GM23248 (cell line): ENCODE measurements at regions not wholly inside any gene's neighbourhood (a gene's known extent, or its start where the extent isn't known, plus 50 kb on each side); places are given as distances from the start of the nearest gene placed in this dataset.

Source experiments
- DNase-seq: peaks from one replicate; pipeline ENCODE4 v3.0.0-alpha.2; 2015
- H2AFZ ChIP-seq: fragments of 200-600 bp; sonication (generic); 2 replicates; pipeline ENCODE4 v1.6.1; 2016; ENCODE audit warnings: antibody characterized with exemption
- H3F3A ChIP-seq: fragments of 200-600 bp; sonication (generic); 2 replicates; pipeline ENCODE4 v1.6.1; 2016; ENCODE audit warnings: mild to moderate bottlenecking, antibody characterized with exemption, mixed run types; ENCODE audit not compliant: insufficient read depth
- H3K27ac ChIP-seq: fragments of 200-600 bp; sonication (generic); 2 replicates; pipeline ENCODE4 v1.5.1; 2016; ENCODE audit warnings: mild to moderate bottlenecking
- H3K27me3 ChIP-seq: fragments of 200-600 bp; sonication (generic); replicated peaks from 2 replicates; pipeline ENCODE4 v1.6.1; 2016; ENCODE audit warnings: mild to moderate bottlenecking; ENCODE audit not compliant: insufficient read depth
- H3K36me3 ChIP-seq: fragments of 200-600 bp; sonication (generic); 2 replicates; pipeline ENCODE4 v1.6.1; 2016; ENCODE audit warnings: low read depth, mild to moderate bottlenecking
- H3K4me1 ChIP-seq: fragments of 200-600 bp; sonication (generic); 2 replicates; pipeline ENCODE4 v1.6.1; 2016; ENCODE audit warnings: mild to moderate bottlenecking; ENCODE audit not compliant: insufficient read depth
- H3K4me2 ChIP-seq: fragments of 200-600 bp; sonication (generic); one replicate; pipeline ENCODE4 v1.6.1; 2016; ENCODE audit warnings: mild to moderate bottlenecking; ENCODE audit not compliant: unreplicated experiment
- H3K4me3 ChIP-seq: fragments of 200-600 bp; sonication (generic); 2 replicates; pipeline ENCODE4 v1.5.1; 2016; ENCODE audit warnings: mild to moderate bottlenecking
- H3K79me2 ChIP-seq: fragments of 200-600 bp; sonication (generic); 2 replicates; pipeline ENCODE4 v1.6.1; 2016; ENCODE audit warnings: mild to moderate bottlenecking; ENCODE audit not compliant: insufficient read depth
- H3K9ac ChIP-seq: fragments of 200-600 bp; sonication (generic); 2 replicates; pipeline ENCODE4 v1.6.1; 2016; ENCODE audit warnings: mild to moderate bottlenecking
- H3K9me2 ChIP-seq: fragments of 200-600 bp; sonication (generic); 2 replicates; pipeline ENCODE4 v1.6.1; 2016; ENCODE audit warnings: mixed run types, mild to moderate bottlenecking, moderate library complexity; ENCODE audit not compliant: insufficient read depth
- H3K9me3 ChIP-seq: fragments of 200-600 bp; sonication (generic); one replicate; pipeline ENCODE4 v1.6.1; 2017; ENCODE audit warnings: low read depth
- H4K20me1 ChIP-seq: fragments of 200-600 bp; sonication (generic); 2 replicates; pipeline ENCODE4 v1.6.0; 2016; ENCODE audit not compliant: insufficient read depth
- EZH2 ChIP-seq: fragments of 200-600 bp; sonication (generic); IDR thresholded peaks from 2 replicates; pipeline ENCODE4 v1.6.1; 2018; ENCODE audit warnings: antibody characterized with exemption, mild to moderate bottlenecking; ENCODE audit not compliant: insufficient read depth, poor library complexity, severe bottlenecking
- EZH2phosphoT487 ChIP-seq: fragments of 200-600 bp; sonication (generic); IDR thresholded peaks from 2 replicates; pipeline ENCODE4 v1.6.1; 2018; ENCODE audit warnings: antibody characterized with exemption, moderate library complexity, mild to moderate bottlenecking, low read depth; ENCODE audit not compliant: insufficient read depth
- WGBS, 2 experiments: methylation state at CpG; one replicate each; pipeline ENCODE4 v1.1.6; 2015 to 2017; ENCODE audit warnings: low lambda C conversion rate in 2 of 2, low coverage in 1 of 2; ENCODE audit errors: missing lambda C conversion rate in 2 of 2; 5-methylcytosine and 5-hydroxymethylcytosine counted together
- in situ Hi-C: fragments of 300-500 bp; cut with MboI; formaldehyde crosslinking; loops from 2 replicates; pipeline ENCODE4 v1.15.0; 2020

DNA sequence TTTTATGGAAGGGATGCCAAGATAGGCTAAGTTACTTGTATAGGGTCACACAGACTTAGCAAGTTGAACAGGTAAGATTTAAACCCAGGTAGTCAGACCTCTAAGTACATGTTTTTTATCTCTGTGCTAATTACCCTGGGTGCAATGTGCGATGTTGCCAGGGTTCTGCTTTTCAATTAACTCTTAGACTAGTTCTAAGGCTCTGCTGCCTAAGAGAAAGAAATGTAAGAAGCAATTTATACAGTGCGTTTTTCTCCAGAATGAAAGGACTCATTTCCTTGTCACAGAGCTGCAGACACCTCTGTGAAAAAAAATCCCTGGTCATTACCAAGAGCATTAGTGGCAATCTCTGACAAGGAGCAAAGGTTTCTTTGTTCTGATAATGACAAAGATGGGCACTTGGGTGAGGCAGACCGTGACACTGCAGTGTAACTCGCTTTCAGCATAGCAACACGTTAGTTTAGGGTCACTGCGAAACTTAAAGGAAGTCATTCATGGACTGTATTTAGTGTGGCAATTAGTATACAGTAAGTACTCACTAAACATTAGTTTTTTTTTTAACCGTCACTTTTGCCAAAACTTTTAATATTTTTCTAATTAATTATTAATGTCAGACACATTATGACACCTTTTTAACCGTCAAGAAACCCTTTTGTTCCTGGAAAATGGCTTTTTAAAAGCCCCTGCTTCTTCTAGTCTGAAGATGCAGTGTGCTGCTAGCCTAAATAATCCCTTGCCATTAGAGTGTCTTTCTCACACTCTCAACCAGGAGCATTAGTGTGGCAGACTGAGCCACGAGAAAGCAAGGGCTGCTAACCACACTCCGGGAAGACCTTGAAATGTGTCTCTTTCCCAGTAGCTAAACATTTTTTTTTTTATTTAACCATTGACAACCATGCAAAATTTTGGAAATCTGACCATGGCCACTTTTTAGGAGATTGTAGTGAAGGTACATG is 520.0 kb upstream of the C9orf72 start:
- Histone ChIP-seq H3K9me2 (no peaks in the 10 kb centered on the region), H4K20me1 (no peaks in the 10 kb centered on the region), H2AFZ (no peak overlapping the region), H3K9me3 (no peaks in the 10 kb centered on the region), H3K27me3 (no peaks in the 10 kb centered on the region), H3K27ac (no peak overlapping the region), H3F3A (no peaks in the 10 kb centered on the region), H3K9ac (no peak overlapping the region), H3K36me3 (no peaks in the 10 kb centered on the region), H3K79me2 (no peaks in the 10 kb centered on the region), H3K4me3 (no peak overlapping the region), H3K4me2 (no peak overlapping the region), H3K4me1 (no peaks in the 10 kb centered on the region)
- TF ChIP-seq EZH2 (no peak), EZH2phosphoT487 (no peak)
- in situ Hi-C loops: no loop called here
- WGBS, 2 experiments: 21 to 22% methylated on average over 10 of the region's 10 CpGs
- DNase-seq: no peak

DNA sequence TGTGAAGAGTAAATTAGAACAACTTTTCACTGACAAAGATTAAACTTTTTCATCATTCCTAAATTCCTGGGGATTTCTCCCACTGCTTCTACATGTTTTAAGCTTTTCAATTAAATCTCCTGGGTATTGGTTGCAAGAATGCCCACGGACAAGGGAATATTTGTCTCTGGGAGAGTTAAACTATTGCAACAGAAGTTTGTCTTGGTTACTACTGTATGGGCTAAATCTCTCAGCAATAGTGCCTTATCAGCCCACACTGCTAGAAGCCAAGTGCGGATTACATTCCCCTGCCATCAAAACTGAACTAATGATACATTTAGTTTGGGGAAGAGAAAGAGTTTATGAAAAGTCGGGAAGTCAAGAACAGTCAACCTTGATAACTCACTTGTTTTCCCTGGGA is 528.2 kb upstream of the C9orf72 start:
- H3K79me2 ChIP-seq: no peaks in the 10 kb centered on the region
- no peak overlapping the region for H3K27ac ChIP-seq
- no peak overlapping the region for H3K4me3 ChIP-seq
- TF ChIP-seq EZH2 (no peak), EZH2phosphoT487 (no peak)
- H3K36me3 ChIP-seq: no peaks in the 10 kb centered on the region
- H4K20me1 ChIP-seq: no peaks in the 10 kb centered on the region
- H3K27me3 ChIP-seq: no peaks in the 10 kb centered on the region
- in situ Hi-C loops: no loop called here
- H3K9ac ChIP-seq: no peak overlapping the region
- no peak overlapping the region for H3K4me2 ChIP-seq
- DNase-seq: no peak
- no peak overlapping the region for H2AFZ ChIP-seq
- no peaks in the 10 kb centered on the region for H3K9me2 ChIP-seq
- H3F3A ChIP-seq: no peaks in the 10 kb centered on the region
- WGBS, 2 experiments: 9 to 13% methylated on average over 3 of the region's 3 CpGs
- no peaks in the 10 kb centered on the region for H3K9me3 ChIP-seq
- H3K4me1 ChIP-seq: no peaks in the 10 kb centered on the region

DNA sequence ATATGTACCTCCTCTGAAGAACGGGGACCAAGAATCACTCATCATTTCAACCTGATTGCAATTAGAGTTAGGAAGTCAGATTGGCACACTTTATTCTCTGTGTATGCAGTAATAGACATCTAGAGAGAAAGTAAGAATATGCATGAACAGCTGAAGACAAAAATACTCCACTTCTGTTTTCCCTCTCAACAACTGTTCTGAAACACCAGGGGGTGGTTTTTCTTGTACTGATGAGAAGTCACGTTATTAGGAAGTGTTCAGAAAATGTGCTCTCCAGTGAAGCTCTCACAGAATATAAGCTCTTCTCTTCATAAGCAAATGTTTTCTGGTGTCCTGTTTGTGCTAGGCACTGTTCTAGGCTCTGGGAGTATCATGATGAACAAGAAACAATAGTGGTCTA is 531.7 kb upstream of the C9orf72 start:
- no peak overlapping the region for H3K9ac ChIP-seq
- H4K20me1 ChIP-seq: no peaks in the 10 kb centered on the region
- DNase-seq: no peak
- H3K9me2 ChIP-seq: no peaks in the 10 kb centered on the region
- H3K4me3 ChIP-seq: no peak overlapping the region
- H3K9me3 ChIP-seq: no peaks in the 10 kb centered on the region
- H2AFZ ChIP-seq: no peak overlapping the region
- WGBS, 2 experiments: 0 to 2% methylated on average over 2 of the region's 2 CpGs
- no peaks in the 10 kb centered on the region for H3K4me1 ChIP-seq
- no peaks in the 10 kb centered on the region for H3K36me3 ChIP-seq
- no peak overlapping the region for H3K4me2 ChIP-seq
- no peaks in the 10 kb centered on the region for H3K79me2 ChIP-seq
- TF ChIP-seq EZH2: no peak
- no peak for TF ChIP-seq EZH2phosphoT487
- in situ Hi-C loops: no loop called here
- H3K27me3 ChIP-seq: no peaks in the 10 kb centered on the region
- no peaks in the 10 kb centered on the region for H3F3A ChIP-seq
- no peak overlapping the region for H3K27ac ChIP-seq

DNA sequence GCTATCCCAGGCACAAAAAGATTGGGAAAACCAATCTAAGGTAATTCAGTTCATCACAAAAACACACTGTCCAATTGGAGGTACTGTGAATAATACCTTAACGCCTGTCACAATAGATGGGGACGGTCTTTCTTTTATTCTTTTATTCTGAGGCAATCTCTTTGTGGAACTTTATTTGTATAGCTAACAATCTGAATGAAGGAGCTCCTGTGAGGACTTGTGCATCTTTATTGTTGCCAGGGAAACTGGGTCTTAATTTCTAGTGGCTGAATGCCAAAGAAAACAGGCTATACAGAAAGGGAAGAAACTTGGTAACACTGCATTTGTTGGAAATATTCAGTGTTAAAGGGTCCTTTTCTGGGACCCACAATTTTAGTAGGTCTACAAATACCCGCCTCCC is 546.9 kb upstream of the C9orf72 start:
- DNase-seq: no peak
- H3K27ac ChIP-seq: no peak overlapping the region
- no peaks in the 10 kb centered on the region for H3F3A ChIP-seq
- TF ChIP-seq EZH2phosphoT487 (no peak), EZH2 (no peak)
- no peaks in the 10 kb centered on the region for H4K20me1 ChIP-seq
- H3K9me3 ChIP-seq: no peaks in the 10 kb centered on the region
- no peaks in the 10 kb centered on the region for H3K9me2 ChIP-seq
- no peaks in the 10 kb centered on the region for H3K79me2 ChIP-seq
- 39 to 42% methylated on average over 3 of the region's 3 CpGs for WGBS, 2 experiments
- H3K27me3 ChIP-seq: no peaks in the 10 kb centered on the region
- no peaks in the 10 kb centered on the region for H3K4me1 ChIP-seq
- H3K9ac ChIP-seq: no peak overlapping the region
- H2AFZ ChIP-seq: no peak overlapping the region
- H3K4me2 ChIP-seq: no peak overlapping the region
- no peak overlapping the region for H3K4me3 ChIP-seq
- H3K36me3 ChIP-seq: no peaks in the 10 kb centered on the region
- in situ Hi-C loops: no loop called here
